HEK293 (cell line): ENCODE measurements at regions not wholly inside any gene's neighbourhood (a gene's known extent, or its start where the extent isn't known, plus 50 kb on each side); places are given as distances from the start of the nearest gene placed in this dataset.

Experiments
- CTCF ChIA-PET: fragments of 350-600 bp; formaldehyde crosslinking; extraction: SDS; loops from one replicate; lab custom pipeline; 2021; ENCODE audit warnings: antibody characterized with exemption; lab: Yijun Ruan, JAX
- POLR2A ChIA-PET: fragments of 300-600 bp; formaldehyde crosslinking; extraction: SDS; loops from one replicate; lab custom pipeline; 2020; ENCODE audit warnings: antibody characterized with exemption, inconsistent platforms; lab: Yijun Ruan, JAX
- H3K27ac ChIP-seq: fragments of 200-500 bp; sonication (Bioruptor generic); 2 replicates; pipeline ENCODE4 v1.5.1; 2014; ENCODE audit warnings: low read depth, low read length, control low read depth, inconsistent platforms; ENCODE audit errors: extremely low read depth
- H3K36me3 ChIP-seq, 2 experiments: fragments of 200-500 bp in 1 of 2; sonication (Bioruptor generic) in 1 of 2; 1 replicate in 1 of 2; 2 replicates in 1 of 2; pipeline ENCODE4 v1.5.1; 2014 to 2017; ENCODE audit warnings: inconsistent platforms in 2 of 2, low read length in 2 of 2; ENCODE audit not compliant: control insufficient read depth in 2 of 2, insufficient read depth in 1 of 2
- H3K4me1 ChIP-seq: fragments of 200-500 bp; sonication (Bioruptor generic); 2 replicates; pipeline ENCODE4 v1.5.1; 2014; ENCODE audit warnings: mild to moderate bottlenecking, low read length, inconsistent platforms; ENCODE audit not compliant: control insufficient read depth, insufficient read depth
- H3K4me3 ChIP-seq: 2 replicates; pipeline ENCODE4 v1.5.1; 2011; ENCODE audit warnings: low read depth, mild to moderate bottlenecking, control low read depth, low read length, moderate library complexity
- H3K9me3 ChIP-seq: fragments of 200-500 bp; sonication (Bioruptor generic); 2 replicates; pipeline ENCODE4 v1.5.1; 2014; ENCODE audit warnings: low read depth, low read length, inconsistent platforms; ENCODE audit not compliant: control insufficient read depth, insufficient read depth
- FEZF1 ChIP-seq: fragments of 450-650 bp; formaldehyde crosslinking; IDR thresholded peaks from 2 replicates; pipeline ENCODE4 v1.5.1; 2016; ENCODE audit warnings: missing biosample characterization, missing genetic modification characterization
- HOXA7 ChIP-seq: sonication (generic); formaldehyde crosslinking; IDR thresholded peaks from 2 replicates; pipeline ENCODE4 v1.8.1; 2022; ENCODE audit warnings: missing genetic modification reagents, borderline replicate concordance
- MYNN ChIP-seq: fragments of 450-650 bp; formaldehyde crosslinking; IDR thresholded peaks from 2 replicates; pipeline ENCODE4 v1.5.1; 2016; ENCODE audit warnings: missing biosample characterization, missing genetic modification characterization, borderline replicate concordance
- REPIN1 ChIP-seq: fragments of 450-650 bp; formaldehyde crosslinking; IDR thresholded peaks from 2 replicates; pipeline ENCODE4 v1.5.1; 2017; ENCODE audit warnings: missing biosample characterization, missing genetic modification characterization, low read depth
- ZNF23 ChIP-seq: fragments of 450-650 bp; formaldehyde crosslinking; IDR thresholded peaks from 2 replicates; pipeline ENCODE4 v1.5.1; 2016; ENCODE audit warnings: missing biosample characterization, missing genetic modification characterization, borderline replicate concordance
- ZNF549 ChIP-seq: fragments of 450-650 bp; IDR thresholded peaks from 2 replicates; pipeline ENCODE4 v1.5.1; 2018; ENCODE audit warnings: missing biosample characterization, missing genetic modification characterization, mild to moderate bottlenecking, inconsistent platforms, moderate library complexity
- ZNF670 ChIP-seq: fragments of 450-650 bp; formaldehyde crosslinking; IDR thresholded peaks from 2 replicates; pipeline ENCODE4 v1.5.1; 2016; ENCODE audit warnings: missing biosample characterization, missing genetic modification characterization, low read depth
- TF ChIP-seq, protein P1 (sequence below): fragments of 450-650 bp; formaldehyde crosslinking; IDR thresholded peaks from 2 replicates; pipeline ENCODE4 v1.5.1; 2016; ENCODE audit warnings: missing biosample characterization, missing genetic modification characterization
- TF ChIP-seq, protein P2 (sequence below): fragments of 450-650 bp; formaldehyde crosslinking; IDR thresholded peaks from 2 replicates; pipeline ENCODE4 v1.5.1; 2016; ENCODE audit warnings: missing biosample characterization, missing genetic modification characterization
- TF ChIP-seq, protein P3 (sequence below): fragments of 450-650 bp; formaldehyde crosslinking; IDR thresholded peaks from 2 replicates; pipeline ENCODE4 v1.5.1; 2016; ENCODE audit warnings: missing biosample characterization, missing genetic modification characterization, low read depth
- TF ChIP-seq, protein P4 (sequence below): fragments of 450-650 bp; formaldehyde crosslinking; IDR thresholded peaks from 2 replicates; pipeline ENCODE4 v1.5.1; 2016; ENCODE audit warnings: missing biosample characterization, missing genetic modification characterization, low read depth
- TF ChIP-seq, protein P5 (sequence below): fragments of 450-650 bp; formaldehyde crosslinking; conservative IDR thresholded peaks from 2 replicates; pipeline ENCODE4 v1.5.1; 2016; ENCODE audit warnings: low read depth, missing biosample characterization, missing genetic modification characterization
- TF ChIP-seq, protein P6 (sequence below): fragments of 450-650 bp; formaldehyde crosslinking; IDR thresholded peaks from 2 replicates; pipeline ENCODE4 v1.5.1; 2017; ENCODE audit warnings: missing biosample characterization, missing genetic modification characterization
- TF ChIP-seq, protein P7 (sequence below): fragments of 450-650 bp; formaldehyde crosslinking; IDR thresholded peaks from 2 replicates; pipeline ENCODE4 v1.5.1; 2016; ENCODE audit warnings: missing biosample characterization, missing genetic modification characterization

DNA sequence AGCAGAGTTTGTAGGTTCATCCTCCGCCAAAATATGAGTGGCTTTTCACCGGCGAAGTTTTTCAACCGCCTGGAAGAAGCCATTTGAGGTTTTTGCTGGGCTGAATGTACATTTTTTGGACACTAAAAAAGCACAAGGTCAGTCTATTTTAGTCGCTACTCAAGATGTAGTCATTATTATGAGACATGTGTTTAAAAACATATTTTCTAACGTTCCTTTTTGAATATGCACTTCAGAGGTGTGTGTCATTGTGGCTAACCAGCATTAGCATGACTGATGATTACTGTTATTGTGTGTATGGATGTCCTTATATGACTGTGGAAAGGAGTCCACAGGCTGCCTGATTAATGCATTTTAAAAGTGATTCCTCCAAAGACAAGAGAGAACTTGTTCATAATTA lies 605.4 kb downstream of the INHBA start (continued):
- TF ChIP-seq, protein P1, sequence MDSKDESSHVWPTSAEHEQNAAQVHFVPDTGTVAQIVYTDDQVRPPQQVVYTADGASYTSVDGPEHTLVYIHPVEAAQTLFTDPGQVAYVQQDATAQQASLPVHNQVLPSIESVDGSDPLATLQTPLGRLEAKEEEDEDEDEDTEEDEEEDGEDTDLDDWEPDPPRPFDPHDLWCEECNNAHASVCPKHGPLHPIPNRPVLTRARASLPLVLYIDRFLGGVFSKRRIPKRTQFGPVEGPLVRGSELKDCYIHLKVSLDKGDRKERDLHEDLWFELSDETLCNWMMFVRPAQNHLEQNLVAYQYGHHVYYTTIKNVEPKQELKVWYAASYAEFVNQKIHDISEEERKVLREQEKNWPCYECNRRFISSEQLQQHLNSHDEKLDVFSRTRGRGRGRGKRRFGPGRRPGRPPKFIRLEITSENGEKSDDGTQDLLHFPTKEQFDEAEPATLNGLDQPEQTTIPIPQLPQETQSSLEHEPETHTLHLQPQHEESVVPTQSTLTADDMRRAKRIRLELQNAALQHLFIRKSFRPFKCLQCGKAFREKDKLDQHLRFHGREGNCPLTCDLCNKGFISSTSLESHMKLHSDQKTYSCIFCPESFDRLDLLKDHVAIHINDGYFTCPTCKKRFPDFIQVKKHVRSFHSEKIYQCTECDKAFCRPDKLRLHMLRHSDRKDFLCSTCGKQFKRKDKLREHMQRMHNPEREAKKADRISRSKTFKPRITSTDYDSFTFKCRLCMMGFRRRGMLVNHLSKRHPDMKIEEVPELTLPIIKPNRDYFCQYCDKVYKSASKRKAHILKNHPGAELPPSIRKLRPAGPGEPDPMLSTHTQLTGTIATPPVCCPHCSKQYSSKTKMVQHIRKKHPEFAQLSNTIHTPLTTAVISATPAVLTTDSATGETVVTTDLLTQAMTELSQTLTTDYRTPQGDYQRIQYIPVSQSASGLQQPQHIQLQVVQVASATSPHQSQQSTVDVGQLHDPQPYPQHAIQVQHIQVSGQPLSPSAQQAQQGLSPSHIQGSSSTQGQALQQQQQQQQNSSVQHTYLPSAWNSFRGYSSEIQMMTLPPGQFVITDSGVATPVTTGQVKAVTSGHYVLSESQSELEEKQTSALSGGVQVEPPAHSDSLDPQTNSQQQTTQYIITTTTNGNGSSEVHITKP (tag by site-specific recombination): no peak
- TF ChIP-seq ZNF23 (tag by site-specific recombination) (no peak), HOXA7 (CRISPR knock-in tag) (no peak)

DNA sequence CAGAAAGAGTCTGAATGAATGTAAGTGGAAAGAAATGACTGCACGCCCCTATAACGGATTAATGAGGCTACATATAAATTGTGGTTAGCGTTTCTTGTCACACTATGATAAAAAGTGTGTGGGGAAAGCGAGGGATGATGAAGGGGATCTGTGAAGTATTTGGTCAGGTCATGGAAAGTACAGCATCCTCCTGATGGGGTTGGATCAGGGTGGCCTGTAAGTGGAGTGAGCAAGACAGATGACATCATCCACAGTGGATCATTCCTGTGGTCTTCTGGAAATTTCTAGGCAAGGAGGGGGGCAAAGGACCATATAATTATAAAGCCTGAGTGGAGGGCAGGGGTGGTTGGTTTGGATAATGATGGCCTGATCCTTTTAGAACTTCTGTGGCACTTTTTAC lies 606.0 kb downstream of the INHBA start:
- Histone ChIP-seq H3K4me1 (no peaks in the 10 kb centered on the region), H3K27ac (no peak overlapping the region), H3K9me3 (no peaks in the 10 kb centered on the region), H3K4me3 (no peak overlapping the region), H3K36me3 (no peaks in the 10 kb centered on the region)
- ChIA-PET CTCF (no interaction called here), POLR2A (no interaction called here)
- TF ChIP-seq, protein P2, sequence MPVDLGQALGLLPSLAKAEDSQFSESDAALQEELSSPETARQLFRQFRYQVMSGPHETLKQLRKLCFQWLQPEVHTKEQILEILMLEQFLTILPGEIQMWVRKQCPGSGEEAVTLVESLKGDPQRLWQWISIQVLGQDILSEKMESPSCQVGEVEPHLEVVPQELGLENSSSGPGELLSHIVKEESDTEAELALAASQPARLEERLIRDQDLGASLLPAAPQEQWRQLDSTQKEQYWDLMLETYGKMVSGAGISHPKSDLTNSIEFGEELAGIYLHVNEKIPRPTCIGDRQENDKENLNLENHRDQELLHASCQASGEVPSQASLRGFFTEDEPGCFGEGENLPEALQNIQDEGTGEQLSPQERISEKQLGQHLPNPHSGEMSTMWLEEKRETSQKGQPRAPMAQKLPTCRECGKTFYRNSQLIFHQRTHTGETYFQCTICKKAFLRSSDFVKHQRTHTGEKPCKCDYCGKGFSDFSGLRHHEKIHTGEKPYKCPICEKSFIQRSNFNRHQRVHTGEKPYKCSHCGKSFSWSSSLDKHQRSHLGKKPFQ: no peak
- TF ChIP-seq ZNF549: peak; percentile 71
- TF ChIP-seq, protein P3, sequence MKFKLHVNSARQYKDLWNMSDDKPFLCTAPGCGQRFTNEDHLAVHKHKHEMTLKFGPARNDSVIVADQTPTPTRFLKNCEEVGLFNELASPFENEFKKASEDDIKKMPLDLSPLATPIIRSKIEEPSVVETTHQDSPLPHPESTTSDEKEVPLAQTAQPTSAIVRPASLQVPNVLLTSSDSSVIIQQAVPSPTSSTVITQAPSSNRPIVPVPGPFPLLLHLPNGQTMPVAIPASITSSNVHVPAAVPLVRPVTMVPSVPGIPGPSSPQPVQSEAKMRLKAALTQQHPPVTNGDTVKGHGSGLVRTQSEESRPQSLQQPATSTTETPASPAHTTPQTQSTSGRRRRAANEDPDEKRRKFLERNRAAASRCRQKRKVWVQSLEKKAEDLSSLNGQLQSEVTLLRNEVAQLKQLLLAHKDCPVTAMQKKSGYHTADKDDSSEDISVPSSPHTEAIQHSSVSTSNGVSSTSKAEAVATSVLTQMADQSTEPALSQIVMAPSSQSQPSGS (tag by site-specific recombination): 0 out of 2 replicates have a peak, but pooled peaks have one; percentile 42

DNA sequence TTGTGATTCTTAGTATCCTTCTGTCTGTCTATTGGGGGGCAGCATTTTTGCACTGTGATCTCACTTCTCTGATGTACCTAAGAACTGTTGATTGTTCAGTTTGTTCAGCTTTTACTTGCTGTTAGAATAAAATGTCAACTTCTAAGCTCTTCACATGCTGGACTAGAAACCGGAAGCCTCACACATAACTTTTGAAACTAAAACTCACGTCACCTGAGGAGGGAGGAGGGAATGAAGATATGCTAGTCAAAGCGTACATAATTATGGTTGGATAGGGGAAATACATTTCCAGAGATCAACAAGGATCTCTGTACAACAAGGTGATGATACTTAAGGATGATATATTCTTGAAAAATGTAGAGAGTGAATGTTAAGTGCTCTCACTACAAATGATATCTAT lies 609.7 kb downstream of the INHBA start:
- POLR2A ChIA-PET: no interaction called here
- Histone ChIP-seq H3K4me1 (no peaks in the 10 kb centered on the region), H3K27ac (no peak overlapping the region), H3K9me3 (no peaks in the 10 kb centered on the region), H3K4me3 (no peak overlapping the region), H3K36me3 (no peaks in the 10 kb centered on the region)
- CTCF ChIA-PET: interaction anchor here (0.5 kb wide), 1 partner anchor 10 kb away, joined by 3 read pairs; no protein-coding TSS in a partner anchor
- TF ChIP-seq, protein P4, sequence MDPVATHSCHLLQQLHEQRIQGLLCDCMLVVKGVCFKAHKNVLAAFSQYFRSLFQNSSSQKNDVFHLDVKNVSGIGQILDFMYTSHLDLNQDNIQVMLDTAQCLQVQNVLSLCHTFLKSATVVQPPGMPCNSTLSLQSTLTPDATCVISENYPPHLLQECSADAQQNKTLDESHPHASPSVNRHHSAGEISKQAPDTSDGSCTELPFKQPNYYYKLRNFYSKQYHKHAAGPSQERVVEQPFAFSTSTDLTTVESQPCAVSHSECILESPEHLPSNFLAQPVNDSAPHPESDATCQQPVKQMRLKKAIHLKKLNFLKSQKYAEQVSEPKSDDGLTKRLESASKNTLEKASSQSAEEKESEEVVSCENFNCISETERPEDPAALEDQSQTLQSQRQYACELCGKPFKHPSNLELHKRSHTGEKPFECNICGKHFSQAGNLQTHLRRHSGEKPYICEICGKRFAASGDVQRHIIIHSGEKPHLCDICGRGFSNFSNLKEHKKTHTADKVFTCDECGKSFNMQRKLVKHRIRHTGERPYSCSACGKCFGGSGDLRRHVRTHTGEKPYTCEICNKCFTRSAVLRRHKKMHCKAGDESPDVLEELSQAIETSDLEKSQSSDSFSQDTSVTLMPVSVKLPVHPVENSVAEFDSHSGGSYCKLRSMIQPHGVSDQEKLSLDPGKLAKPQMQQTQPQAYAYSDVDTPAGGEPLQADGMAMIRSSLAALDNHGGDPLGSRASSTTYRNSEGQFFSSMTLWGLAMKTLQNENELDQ (tag by site-specific recombination): no peak
- TF ChIP-seq FEZF1 (tag by site-specific recombination) (no peak), REPIN1 (tag by site-specific recombination) (no peak), ZNF549 (no peak), ZNF670 (no peak), MYNN (tag by site-specific recombination) (no peak)
- TF ChIP-seq, protein P5, sequence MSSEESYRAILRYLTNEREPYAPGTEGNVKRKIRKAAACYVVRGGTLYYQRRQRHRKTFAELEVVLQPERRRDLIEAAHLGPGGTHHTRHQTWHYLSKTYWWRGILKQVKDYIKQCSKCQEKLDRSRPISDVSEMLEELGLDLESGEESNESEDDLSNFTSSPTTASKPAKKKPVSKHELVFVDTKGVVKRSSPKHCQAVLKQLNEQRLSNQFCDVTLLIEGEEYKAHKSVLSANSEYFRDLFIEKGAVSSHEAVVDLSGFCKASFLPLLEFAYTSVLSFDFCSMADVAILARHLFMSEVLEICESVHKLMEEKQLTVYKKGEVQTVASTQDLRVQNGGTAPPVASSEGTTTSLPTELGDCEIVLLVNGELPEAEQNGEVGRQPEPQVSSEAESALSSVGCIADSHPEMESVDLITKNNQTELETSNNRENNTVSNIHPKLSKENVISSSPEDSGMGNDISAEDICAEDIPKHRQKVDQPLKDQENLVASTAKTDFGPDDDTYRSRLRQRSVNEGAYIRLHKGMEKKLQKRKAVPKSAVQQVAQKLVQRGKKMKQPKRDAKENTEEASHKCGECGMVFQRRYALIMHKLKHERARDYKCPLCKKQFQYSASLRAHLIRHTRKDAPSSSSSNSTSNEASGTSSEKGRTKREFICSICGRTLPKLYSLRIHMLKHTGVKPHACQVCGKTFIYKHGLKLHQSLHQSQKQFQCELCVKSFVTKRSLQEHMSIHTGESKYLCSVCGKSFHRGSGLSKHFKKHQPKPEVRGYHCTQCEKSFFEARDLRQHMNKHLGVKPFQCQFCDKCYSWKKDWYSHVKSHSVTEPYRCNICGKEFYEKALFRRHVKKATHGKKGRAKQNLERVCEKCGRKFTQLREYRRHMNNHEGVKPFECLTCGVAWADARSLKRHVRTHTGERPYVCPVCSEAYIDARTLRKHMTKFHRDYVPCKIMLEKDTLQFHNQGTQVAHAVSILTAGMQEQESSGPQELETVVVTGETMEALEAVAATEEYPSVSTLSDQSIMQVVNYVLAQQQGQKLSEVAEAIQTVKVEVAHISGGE (tag by site-specific recombination): no peak
- TF ChIP-seq, protein P6, sequence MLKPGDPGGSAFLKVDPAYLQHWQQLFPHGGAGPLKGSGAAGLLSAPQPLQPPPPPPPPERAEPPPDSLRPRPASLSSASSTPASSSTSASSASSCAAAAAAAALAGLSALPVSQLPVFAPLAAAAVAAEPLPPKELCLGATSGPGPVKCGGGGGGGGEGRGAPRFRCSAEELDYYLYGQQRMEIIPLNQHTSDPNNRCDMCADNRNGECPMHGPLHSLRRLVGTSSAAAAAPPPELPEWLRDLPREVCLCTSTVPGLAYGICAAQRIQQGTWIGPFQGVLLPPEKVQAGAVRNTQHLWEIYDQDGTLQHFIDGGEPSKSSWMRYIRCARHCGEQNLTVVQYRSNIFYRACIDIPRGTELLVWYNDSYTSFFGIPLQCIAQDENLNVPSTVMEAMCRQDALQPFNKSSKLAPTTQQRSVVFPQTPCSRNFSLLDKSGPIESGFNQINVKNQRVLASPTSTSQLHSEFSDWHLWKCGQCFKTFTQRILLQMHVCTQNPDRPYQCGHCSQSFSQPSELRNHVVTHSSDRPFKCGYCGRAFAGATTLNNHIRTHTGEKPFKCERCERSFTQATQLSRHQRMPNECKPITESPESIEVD (tag by site-specific recombination): no peak
- TF ChIP-seq, protein P7, sequence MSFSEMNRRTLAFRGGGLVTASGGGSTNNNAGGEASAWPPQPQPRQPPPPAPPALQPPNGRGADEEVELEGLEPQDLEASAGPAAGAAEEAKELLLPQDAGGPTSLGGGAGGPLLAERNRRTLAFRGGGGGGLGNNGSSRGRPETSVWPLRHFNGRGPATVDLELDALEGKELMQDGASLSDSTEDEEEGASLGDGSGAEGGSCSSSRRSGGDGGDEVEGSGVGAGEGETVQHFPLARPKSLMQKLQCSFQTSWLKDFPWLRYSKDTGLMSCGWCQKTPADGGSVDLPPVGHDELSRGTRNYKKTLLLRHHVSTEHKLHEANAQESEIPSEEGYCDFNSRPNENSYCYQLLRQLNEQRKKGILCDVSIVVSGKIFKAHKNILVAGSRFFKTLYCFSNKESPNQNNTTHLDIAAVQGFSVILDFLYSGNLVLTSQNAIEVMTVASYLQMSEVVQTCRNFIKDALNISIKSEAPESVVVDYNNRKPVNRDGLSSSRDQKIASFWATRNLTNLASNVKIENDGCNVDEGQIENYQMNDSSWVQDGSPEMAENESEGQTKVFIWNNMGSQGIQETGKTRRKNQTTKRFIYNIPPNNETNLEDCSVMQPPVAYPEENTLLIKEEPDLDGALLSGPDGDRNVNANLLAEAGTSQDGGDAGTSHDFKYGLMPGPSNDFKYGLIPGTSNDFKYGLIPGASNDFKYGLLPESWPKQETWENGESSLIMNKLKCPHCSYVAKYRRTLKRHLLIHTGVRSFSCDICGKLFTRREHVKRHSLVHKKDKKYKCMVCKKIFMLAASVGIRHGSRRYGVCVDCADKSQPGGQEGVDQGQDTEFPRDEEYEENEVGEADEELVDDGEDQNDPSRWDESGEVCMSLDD (tag by site-specific recombination): no peak
